ENCODE measurements at regions not wholly inside any gene's neighbourhood (a gene's known extent, or its start where the extent isn't known, plus 50 kb on each side); places are given as distances from the start of the nearest gene placed in this dataset.

DNA sequence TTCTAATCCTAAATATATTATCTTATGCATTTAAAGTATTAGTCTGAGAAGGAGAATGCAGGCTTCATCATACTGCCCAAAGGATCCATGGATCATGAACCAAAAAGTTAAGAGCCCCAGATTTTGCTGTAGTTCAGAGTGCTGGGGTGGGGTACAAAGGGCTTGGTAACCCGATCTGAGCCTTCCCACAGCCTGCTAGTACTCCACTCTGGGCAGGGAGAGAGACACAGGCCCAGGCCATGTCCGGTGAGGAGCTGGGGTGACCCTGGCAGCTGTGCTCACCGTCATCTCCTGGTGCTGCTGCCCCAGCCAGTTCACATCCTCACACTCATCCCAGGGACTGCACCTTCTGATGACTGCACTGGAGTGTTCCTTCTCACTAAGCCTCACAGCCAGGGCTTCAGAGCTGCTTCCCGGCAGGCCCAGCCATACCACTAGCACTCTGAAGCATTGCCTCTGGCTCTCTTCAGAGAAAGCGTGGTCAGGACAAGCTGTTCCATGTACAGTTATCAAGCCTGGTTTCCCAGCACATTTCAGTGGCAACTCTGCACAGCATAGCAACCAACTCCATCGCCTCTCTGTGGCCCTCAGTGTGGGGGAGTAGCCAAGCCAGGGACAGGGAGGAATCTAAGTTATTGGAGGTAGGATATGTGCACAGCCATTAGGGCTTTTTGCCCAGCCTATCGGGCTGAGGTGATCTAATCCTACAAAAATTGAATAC, 189.0 kb upstream of the CTAGE1 start:
- Histone ChIP-seq H3K27me3 (no peaks in the 10 kb centered on the region), H3K4me3 (no peak overlapping the region), H3K27ac (replicated peaks in 1 of 4) (peak overlapping the region in 1 of 4 donors; percentile 57), H3K36me3 (no peaks in the 10 kb centered on the region), H3K4me1 (peaks cover 16 to 57% (median 43%) of the 10 kb centered on the region in 4 donors), H3K9me3 (no peaks in the 10 kb centered on the region)
- TF ChIP-seq, protein P1, sequence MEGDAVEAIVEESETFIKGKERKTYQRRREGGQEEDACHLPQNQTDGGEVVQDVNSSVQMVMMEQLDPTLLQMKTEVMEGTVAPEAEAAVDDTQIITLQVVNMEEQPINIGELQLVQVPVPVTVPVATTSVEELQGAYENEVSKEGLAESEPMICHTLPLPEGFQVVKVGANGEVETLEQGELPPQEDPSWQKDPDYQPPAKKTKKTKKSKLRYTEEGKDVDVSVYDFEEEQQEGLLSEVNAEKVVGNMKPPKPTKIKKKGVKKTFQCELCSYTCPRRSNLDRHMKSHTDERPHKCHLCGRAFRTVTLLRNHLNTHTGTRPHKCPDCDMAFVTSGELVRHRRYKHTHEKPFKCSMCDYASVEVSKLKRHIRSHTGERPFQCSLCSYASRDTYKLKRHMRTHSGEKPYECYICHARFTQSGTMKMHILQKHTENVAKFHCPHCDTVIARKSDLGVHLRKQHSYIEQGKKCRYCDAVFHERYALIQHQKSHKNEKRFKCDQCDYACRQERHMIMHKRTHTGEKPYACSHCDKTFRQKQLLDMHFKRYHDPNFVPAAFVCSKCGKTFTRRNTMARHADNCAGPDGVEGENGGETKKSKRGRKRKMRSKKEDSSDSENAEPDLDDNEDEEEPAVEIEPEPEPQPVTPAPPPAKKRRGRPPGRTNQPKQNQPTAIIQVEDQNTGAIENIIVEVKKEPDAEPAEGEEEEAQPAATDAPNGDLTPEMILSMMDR (IDR thresholded peaks at IDR 0.05), result no peak
- TF ChIP-seq EP300 (IDR thresholded peaks at IDR 0.05) (peak; percentile 12), POLR2AphosphoS5 (IDR thresholded peaks at IDR 0.05) (peak in 1 of 2 donors; percentile 58), POLR2A (IDR thresholded peaks at IDR 0.05; ENCODE audit: low read depth) (no peak)
- 74% methylated on average over 5 of the region's 7 CpGs for WGBS
- intact Hi-C loops (cut with DNase I), result no loop called here
- DNase-seq (ENCODE audit: extremely low spot score), result no peak

DNA sequence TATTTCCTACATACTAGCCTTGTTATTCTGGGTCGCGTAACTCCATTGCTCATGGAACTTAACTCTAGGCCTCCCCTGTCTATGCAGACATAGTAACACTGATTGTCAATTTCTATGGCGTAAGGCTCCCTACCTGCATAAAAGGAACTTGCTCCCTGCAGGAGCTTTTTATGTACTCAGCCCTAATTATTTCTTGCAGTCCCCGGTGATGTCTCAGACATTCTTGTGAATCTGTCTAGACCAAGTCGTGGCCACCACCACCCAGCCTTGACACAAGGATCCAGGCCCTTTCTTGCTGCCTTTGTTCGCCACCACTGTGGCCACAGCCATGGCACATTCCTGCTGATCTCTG, 189.5 kb upstream of the CTAGE1 start:
- intact Hi-C loops (cut with DNase I), result no loop called here
- TF ChIP-seq, protein P1 (IDR thresholded peaks at IDR 0.05), result no peak
- TF ChIP-seq POLR2A (IDR thresholded peaks at IDR 0.05; ENCODE audit: low read depth) (no peak), EP300 (IDR thresholded peaks at IDR 0.05) (no peak), POLR2AphosphoS5 (IDR thresholded peaks at IDR 0.05) (no peak)
- Histone ChIP-seq H3K27me3 (no peaks in the 10 kb centered on the region), H3K4me1 (peaks cover 16 to 57% (median 43%) of the 10 kb centered on the region in 4 donors), H3K9me3 (no peaks in the 10 kb centered on the region), H3K27ac (replicated peaks in 1 of 4) (peak overlapping the region in 1 of 4 donors; percentile 57), H3K36me3 (no peaks in the 10 kb centered on the region), H3K4me3 (no peak overlapping the region)
- no peak for DNase-seq (ENCODE audit: extremely low spot score)
- 82% methylated on average over 6 of the region's 6 CpGs for WGBS

DNA sequence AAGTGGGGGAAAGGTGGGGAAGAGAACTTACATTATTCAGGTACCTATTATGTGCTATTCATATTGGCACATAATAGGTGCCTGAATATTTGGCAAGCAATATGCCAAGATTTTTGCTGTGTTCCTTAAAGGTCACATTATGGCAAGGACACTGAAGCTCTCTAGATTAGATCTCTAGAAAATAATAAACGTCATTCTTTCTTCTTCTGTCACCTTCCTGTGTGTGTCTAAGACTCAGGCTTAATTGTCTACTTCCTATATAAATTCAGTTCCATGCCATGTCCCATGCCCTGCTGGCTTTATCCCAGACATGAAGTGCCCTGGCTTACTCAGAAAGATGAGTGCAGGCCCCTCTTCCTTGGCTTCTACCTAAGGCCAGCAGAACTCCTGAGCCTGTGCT, 191.1 kb upstream of the CTAGE1 start:
- H3K27ac ChIP-seq (replicated peaks in 1 of 4), result peak overlapping the region; percentile 23 to 57 (median 53)
- H3K4me1 ChIP-seq, result peaks cover 16 to 57% (median 43%) of the 10 kb centered on the region in 4 donors
- 46% methylated on average over 1 of the region's 1 CpG for WGBS
- H3K27me3 ChIP-seq, result no peaks in the 10 kb centered on the region
- intact Hi-C loops (cut with DNase I), result no loop called here
- DNase-seq (ENCODE audit: extremely low spot score), result no peak
- TF ChIP-seq, protein P1 (IDR thresholded peaks at IDR 0.05), result no peak
- no peak for TF ChIP-seq POLR2AphosphoS5 (IDR thresholded peaks at IDR 0.05)
- no peak for TF ChIP-seq POLR2A (IDR thresholded peaks at IDR 0.05; ENCODE audit: low read depth)
- no peak for TF ChIP-seq EP300 (IDR thresholded peaks at IDR 0.05)
- H3K4me3 ChIP-seq, result no peak overlapping the region
- no peaks in the 10 kb centered on the region for H3K36me3 ChIP-seq
- no peaks in the 10 kb centered on the region for H3K9me3 ChIP-seq

DNA sequence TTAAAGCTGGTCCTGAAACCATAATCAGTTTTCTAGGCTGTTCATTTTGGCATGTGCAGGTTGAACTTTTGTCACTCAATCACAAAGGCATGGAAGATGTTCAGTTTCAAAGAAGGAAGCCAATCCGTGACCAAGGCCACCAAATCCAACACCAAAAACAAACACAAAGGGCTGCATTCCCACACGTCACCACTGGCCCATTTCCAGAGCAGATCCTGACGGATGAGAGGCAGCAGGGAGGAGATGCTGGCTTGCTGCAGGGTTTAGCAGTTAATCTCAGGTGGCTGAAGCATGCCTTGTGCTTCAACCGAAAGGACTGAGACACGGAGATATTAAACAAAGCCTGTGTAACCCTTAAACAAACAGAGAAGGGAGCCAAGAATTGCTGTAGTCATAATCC, 191.9 kb upstream of the CTAGE1 start:
- peaks cover 13 to 49% (median 35%) of the 10 kb centered on the region in 4 donors for H3K4me1 ChIP-seq
- H3K27ac ChIP-seq (replicated peaks in 1 of 4), result peak overlapping the region; percentile 23 to 57 (median 53)
- no peaks in the 10 kb centered on the region for H3K36me3 ChIP-seq
- no peak overlapping the region for H3K4me3 ChIP-seq
- intact Hi-C loops (cut with DNase I), result no loop called here
- no peaks in the 10 kb centered on the region for H3K9me3 ChIP-seq
- TF ChIP-seq, protein P1 (IDR thresholded peaks at IDR 0.05), result peak in 1 of 3 experiments; percentile 6
- TF ChIP-seq POLR2A (IDR thresholded peaks at IDR 0.05; ENCODE audit: low read depth) (no peak), EP300 (IDR thresholded peaks at IDR 0.05) (no peak), POLR2AphosphoS5 (IDR thresholded peaks at IDR 0.05) (peak; percentile 9 to 41)
- no peak for DNase-seq (ENCODE audit: extremely low spot score)
- no peaks in the 10 kb centered on the region for H3K27me3 ChIP-seq
- 13% methylated on average over 5 of the region's 5 CpGs for WGBS
